AG08396 (cell line): ENCODE measurements at regions not wholly inside any gene's neighbourhood (a gene's known extent, or its start where the extent isn't known, plus 50 kb on each side); places are given as distances from the start of the nearest gene placed in this dataset.

Source experiments
- DNase-seq: peaks from one replicate; pipeline ENCODE4 v3.0.0; 2012; ENCODE audit warnings: low spot score, mixed read lengths

GRCh38 chr1:81617308-81617967, 183.3 kb upstream of the ADGRL2 start:
- no peak for DNase-seq

GRCh38 chr1:81613803-81614202, 186.9 kb upstream of the ADGRL2 start:
- no peak for DNase-seq

GRCh38 chr1:81607924-81608323, 192.8 kb upstream of the ADGRL2 start:
- no peak for DNase-seq

GRCh38 chr1:81607086-81607485, 193.6 kb upstream of the ADGRL2 start:
- DNase-seq, result no peak

- DNase-seq, result no peak
These were observed 194.1 kb upstream of the ADGRL2 start for GRCh38 chr1:81606656-81607055.

- DNase-seq, result no peak
These were observed 195.7 kb upstream of the ADGRL2 start for GRCh38 chr1:81605023-81605422.

- no peak for DNase-seq
These were observed 199.7 kb upstream of the ADGRL2 start for GRCh38 chr1:81600878-81601622.

- no peak for DNase-seq
These were observed 200.4 kb upstream of the ADGRL2 start for GRCh38 chr1:81600363-81600762.

- no peak for DNase-seq
These were observed 202.1 kb upstream of the ADGRL2 start for GRCh38 chr1:81598623-81599022.

- DNase-seq, result no peak
These were observed 202.9 kb upstream of the ADGRL2 start for GRCh38 chr1:81597720-81598426.

- DNase-seq, result no peak
These were observed 204.4 kb upstream of the ADGRL2 start for GRCh38 chr1:81596341-81596740.

GRCh38 chr1:81594206-81594605, 206.5 kb upstream of the ADGRL2 start:
- DNase-seq, result no peak

GRCh38 chr1:81592233-81592632, 208.5 kb upstream of the ADGRL2 start:
- no peak for DNase-seq

GRCh38 chr1:81590171-81590570, 210.6 kb upstream of the ADGRL2 start:
- DNase-seq, result no peak

- DNase-seq, result no peak
These were observed 212.6 kb upstream of the ADGRL2 start for GRCh38 chr1:81588149-81588548.

- DNase-seq, result no peak
These were observed 213.3 kb upstream of the ADGRL2 start for GRCh38 chr1:81587426-81587825.

- no peak for DNase-seq
These were observed 215.4 kb upstream of the ADGRL2 start for GRCh38 chr1:81585371-81585770.

- DNase-seq, result no peak
These were observed 216.3 kb upstream of the ADGRL2 start for GRCh38 chr1:81584398-81584797.

- no peak for DNase-seq
These were observed 216.9 kb upstream of the ADGRL2 start for GRCh38 chr1:81583878-81584277.

- DNase-seq, result no peak
These were observed 218.2 kb upstream of the ADGRL2 start for GRCh38 chr1:81582467-81582986.

- DNase-seq, result no peak
These were observed 221.9 kb upstream of the ADGRL2 start for GRCh38 chr1:81578867-81579266.

- no peak for DNase-seq
These were observed 223.6 kb upstream of the ADGRL2 start for GRCh38 chr1:81577004-81577697.
